ENCODE measurements at regions not wholly inside any gene's neighbourhood (a gene's known extent, or its start where the extent isn't known, plus 50 kb on each side); places are given as distances from the start of the nearest gene placed in this dataset.
"Not testable (repeated sequence)": the region's sequence is repeated elsewhere in the genome, so short reads cannot be mapped to it uniquely, and the experiment has no call there.

- intact Hi-C loops (cut with micrococcal nuclease): no loop called here
- no peak for DNase-seq
- no peak for ATAC-seq
These were observed 137.3 kb downstream of the MYCN start for GRCh38 chr2:16077601-16078000.

DNA sequence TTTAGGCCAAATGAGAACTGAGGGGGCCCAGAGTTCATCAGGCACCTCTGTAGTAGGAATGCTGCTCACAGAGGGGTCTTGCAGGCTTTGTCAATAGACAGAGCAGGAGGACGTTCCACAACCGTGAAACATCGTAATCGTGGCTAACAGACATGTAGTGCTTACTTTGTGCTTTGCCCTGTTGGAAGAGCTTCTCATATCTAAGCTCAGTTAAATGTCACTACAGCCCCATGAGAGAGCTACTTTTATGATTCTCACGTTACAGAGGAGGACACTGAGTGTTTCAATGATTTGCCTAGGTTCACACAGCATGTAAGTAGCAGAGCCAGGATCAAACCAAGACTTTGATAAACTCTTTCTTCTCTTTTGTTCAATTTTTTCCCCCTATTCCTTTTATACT lies 136.6 kb downstream of the MYCN start:
- DNase-seq (no peak), ATAC-seq (no peak)
- intact Hi-C loops (cut with micrococcal nuclease): no loop called here

GRCh38 chr2:16075045-16076012 lies 135.0 kb downstream of the MYCN start:
- intact Hi-C loops (cut with micrococcal nuclease): no loop called here
- no peak for DNase-seq
- ATAC-seq: no peak

GRCh38 chr2:16073921-16074425 lies 133.6 kb downstream of the MYCN start:
- DNase-seq: no peak
- ATAC-seq: no peak
- intact Hi-C loops (cut with micrococcal nuclease): no loop called here

- intact Hi-C loops (cut with micrococcal nuclease): no loop called here
- DNase-seq: no peak
- ATAC-seq: no peak
These were observed 133.1 kb downstream of the MYCN start for GRCh38 chr2:16073471-16073870.

- intact Hi-C loops (cut with micrococcal nuclease): no loop called here
- no peak for DNase-seq
- ATAC-seq: no peak
These were observed 132.4 kb downstream of the MYCN start for GRCh38 chr2:16072638-16073290.

GRCh38 chr2:16071865-16072637 lies 131.7 kb downstream of the MYCN start:
- intact Hi-C loops (cut with micrococcal nuclease): no loop called here
- ATAC-seq (no peak), DNase-seq (no peak)

GRCh38 chr2:16071039-16071864 lies 130.9 kb downstream of the MYCN start:
- no peak for DNase-seq
- no peak for ATAC-seq
- intact Hi-C loops (cut with micrococcal nuclease): no loop called here

- ATAC-seq: no peak
- intact Hi-C loops (cut with micrococcal nuclease): no loop called here
- no peak for DNase-seq
These were observed 130.3 kb downstream of the MYCN start for GRCh38 chr2:16070648-16070971.

DNA sequence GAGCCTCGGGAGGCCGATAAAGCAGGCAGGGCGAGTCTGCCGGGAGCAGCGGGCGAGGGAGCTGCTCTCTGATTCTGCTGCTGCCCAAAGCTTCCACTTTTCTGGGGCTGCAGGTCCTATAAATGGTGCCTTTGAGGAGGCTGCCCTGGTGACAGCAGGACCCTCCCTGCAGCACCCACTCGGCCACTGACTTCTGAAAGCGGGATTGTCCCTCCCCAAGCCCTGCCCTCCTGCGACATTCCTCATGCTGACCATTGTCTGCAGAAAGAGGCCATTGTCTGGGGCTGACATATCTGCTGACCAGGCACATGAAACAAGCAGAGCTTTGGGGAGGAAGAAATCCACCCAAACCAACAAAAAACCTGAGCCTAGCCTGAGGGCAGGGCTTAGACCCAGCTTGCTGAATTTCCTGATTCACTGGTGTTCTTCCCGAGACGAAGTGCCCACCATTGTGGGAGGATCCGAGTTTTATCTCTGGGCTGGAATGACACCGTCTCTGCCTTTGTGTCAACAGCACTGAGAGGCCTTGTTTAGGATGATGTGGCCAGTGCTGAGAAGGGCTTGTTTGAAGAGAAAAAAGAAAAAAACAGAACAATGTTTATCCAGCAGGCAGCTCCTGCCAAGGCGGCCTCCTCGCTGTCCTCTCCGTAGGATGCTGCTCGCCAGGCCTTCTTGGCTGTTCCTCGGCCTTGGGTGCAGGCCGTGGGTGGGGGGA lies 129.7 kb downstream of the MYCN start:
- ATAC-seq (peak; percentile 32), DNase-seq (no peak)
- intact Hi-C loops (cut with micrococcal nuclease): no loop called here

GRCh38 chr2:16069663-16069932 lies 129.2 kb downstream of the MYCN start:
- DNase-seq (no peak), ATAC-seq (no peak)
- intact Hi-C loops (cut with micrococcal nuclease): no loop called here

DNA sequence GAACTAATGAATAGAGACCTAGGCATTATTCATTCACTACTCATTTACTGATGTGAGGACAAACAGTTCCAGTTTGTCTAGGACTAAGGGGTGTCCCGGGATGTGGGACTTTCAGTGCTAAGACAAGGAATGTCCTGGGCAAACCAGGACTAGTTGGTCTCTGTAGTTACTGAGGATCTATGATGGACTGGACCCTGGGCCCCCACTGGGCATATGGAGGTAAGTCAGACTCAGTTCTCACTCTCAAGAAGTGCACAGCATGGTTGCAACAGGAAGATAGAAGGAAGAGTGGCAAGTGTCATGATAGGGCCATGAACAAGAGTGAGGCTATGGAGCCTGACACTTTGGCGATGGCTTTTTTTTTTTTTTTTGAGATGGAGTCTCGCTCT lies 128.2 kb downstream of the MYCN start:
- intact Hi-C loops (cut with micrococcal nuclease): no loop called here
- no peak for DNase-seq
- no peak for ATAC-seq

GRCh38 chr2:16067866-16068551 lies 127.7 kb downstream of the MYCN start:
- ATAC-seq: no peak
- DNase-seq: no peak
- intact Hi-C loops (cut with micrococcal nuclease): no loop called here

- intact Hi-C loops (cut with micrococcal nuclease): no loop called here
- ATAC-seq (no peak), DNase-seq (no peak)
These were observed 127.1 kb downstream of the MYCN start for GRCh38 chr2:16067444-16067843.

DNA sequence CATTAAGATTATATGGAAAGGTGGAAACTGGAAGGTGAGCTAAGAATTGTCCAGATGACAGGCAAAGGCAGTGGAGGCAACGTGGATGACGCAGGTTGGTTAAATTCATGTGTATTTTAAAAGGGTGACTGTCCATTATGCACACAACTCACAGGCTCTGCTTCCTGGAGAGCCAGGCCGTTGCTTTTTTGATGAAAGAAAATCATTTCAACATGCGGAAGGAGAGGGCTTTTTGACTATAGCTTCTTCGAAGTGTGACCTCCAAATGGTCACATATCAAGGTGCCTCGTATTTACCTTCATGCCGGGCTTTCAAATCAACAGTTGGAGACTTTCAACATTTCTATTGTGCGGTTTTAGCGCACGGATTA lies 126.7 kb downstream of the MYCN start:
- no peak for DNase-seq
- no peak for ATAC-seq
- intact Hi-C loops (cut with micrococcal nuclease): no loop called here

GRCh38 chr2:16066261-16067036 lies 126.1 kb downstream of the MYCN start:
- ATAC-seq (no peak), DNase-seq (no peak)
- intact Hi-C loops (cut with micrococcal nuclease): no loop called here

DNA sequence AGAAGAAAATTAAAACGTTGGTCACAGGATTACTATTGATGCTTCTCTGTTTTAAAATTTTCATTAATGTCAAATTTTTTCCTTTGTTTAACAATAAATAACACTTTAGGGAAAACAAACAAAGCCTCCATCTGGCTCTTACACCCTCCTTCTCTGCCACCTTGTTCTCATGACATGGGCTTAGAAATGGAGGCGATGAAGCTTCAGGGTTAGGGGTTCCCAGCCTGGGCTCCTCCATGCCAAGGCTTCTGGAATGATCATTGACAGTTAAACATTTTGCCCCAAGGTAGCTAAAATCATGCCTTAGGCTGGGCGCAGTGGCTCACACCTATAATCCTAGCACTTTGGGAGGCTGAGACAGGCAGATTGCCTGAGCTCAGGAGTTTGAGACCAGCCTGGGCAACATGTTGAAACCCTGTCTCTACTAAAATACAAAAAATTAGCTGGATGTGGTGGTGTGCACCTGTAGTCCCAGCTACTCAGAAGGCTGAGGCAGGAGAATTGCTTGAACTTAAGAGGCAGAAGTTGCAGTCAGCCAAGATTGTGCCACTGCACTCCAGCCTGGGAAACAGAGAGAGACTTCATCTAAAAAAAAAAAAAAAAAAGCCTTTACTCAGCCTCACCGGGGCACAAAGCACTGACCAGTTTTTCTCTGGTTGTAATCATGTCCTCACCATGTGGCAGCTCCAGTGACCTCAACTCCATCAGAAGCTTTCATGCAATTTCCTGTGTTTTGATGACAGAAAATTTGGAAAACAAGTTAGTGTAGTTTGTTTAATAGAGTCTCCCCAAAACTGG lies 125.1 kb downstream of the MYCN start:
- ATAC-seq; DNase-seq; intact Hi-C loops (cut with micrococcal nuclease): not testable (repeated sequence)
